ENCODE measurements at regions not wholly inside any gene's neighbourhood (a gene's known extent, or its start where the extent isn't known, plus 50 kb on each side); places are given as distances from the start of the nearest gene placed in this dataset.

GRCh38 chr4:83910693-83911092 is 374.8 kb downstream of the GPAT3 start:
- TF ChIP-seq POLR2AphosphoS5 (IDR thresholded peaks at IDR 0.05; ENCODE audit: low read depth, low read length) (no peak), SIN3A (IDR thresholded peaks at IDR 0.05; ENCODE audit: borderline replicate concordance, insufficient read depth, low read length) (no peak), REST (IDR thresholded peaks at IDR 0.05; ENCODE audit: insufficient read depth in 1 of 2, low read depth in 2 of 2, low read length in 2 of 2) (no peak), FOXP2 (optimal IDR thresholded peaks at IDR 0.05; ENCODE audit: borderline replicate concordance, extremely low read depth, extremely low read length, insufficient read depth) (no peak), TAF1 (IDR thresholded peaks at IDR 0.05; ENCODE audit: borderline replicate concordance, insufficient read depth, low read length) (no peak)

GRCh38 chr4:83906561-83906960 is 370.7 kb downstream of the GPAT3 start:
- TF ChIP-seq REST (IDR thresholded peaks at IDR 0.05; ENCODE audit: insufficient read depth in 1 of 2, low read depth in 2 of 2, low read length in 2 of 2), result no peak
- TF ChIP-seq SIN3A (IDR thresholded peaks at IDR 0.05; ENCODE audit: borderline replicate concordance, insufficient read depth, low read length), result no peak
- no peak for TF ChIP-seq TAF1 (IDR thresholded peaks at IDR 0.05; ENCODE audit: borderline replicate concordance, insufficient read depth, low read length)
- TF ChIP-seq POLR2AphosphoS5 (IDR thresholded peaks at IDR 0.05; ENCODE audit: low read depth, low read length), result no peak
- TF ChIP-seq FOXP2 (optimal IDR thresholded peaks at IDR 0.05; ENCODE audit: borderline replicate concordance, extremely low read depth, extremely low read length, insufficient read depth), result no peak

GRCh38 chr4:83905952-83906351 is 370.0 kb downstream of the GPAT3 start:
- TF ChIP-seq REST (IDR thresholded peaks at IDR 0.05; ENCODE audit: insufficient read depth in 1 of 2, low read depth in 2 of 2, low read length in 2 of 2) (no peak), FOXP2 (optimal IDR thresholded peaks at IDR 0.05; ENCODE audit: borderline replicate concordance, extremely low read depth, extremely low read length, insufficient read depth) (no peak), SIN3A (IDR thresholded peaks at IDR 0.05; ENCODE audit: borderline replicate concordance, insufficient read depth, low read length) (no peak), TAF1 (IDR thresholded peaks at IDR 0.05; ENCODE audit: borderline replicate concordance, insufficient read depth, low read length) (no peak), POLR2AphosphoS5 (IDR thresholded peaks at IDR 0.05; ENCODE audit: low read depth, low read length) (no peak)

- no peak for TF ChIP-seq POLR2AphosphoS5 (IDR thresholded peaks at IDR 0.05; ENCODE audit: low read depth, low read length)
- TF ChIP-seq TAF1 (IDR thresholded peaks at IDR 0.05; ENCODE audit: borderline replicate concordance, insufficient read depth, low read length), result no peak
- TF ChIP-seq REST (IDR thresholded peaks at IDR 0.05; ENCODE audit: insufficient read depth in 1 of 2, low read depth in 2 of 2, low read length in 2 of 2), result no peak
- no peak for TF ChIP-seq FOXP2 (optimal IDR thresholded peaks at IDR 0.05; ENCODE audit: borderline replicate concordance, extremely low read depth, extremely low read length, insufficient read depth)
- no peak for TF ChIP-seq SIN3A (IDR thresholded peaks at IDR 0.05; ENCODE audit: borderline replicate concordance, insufficient read depth, low read length)
These were observed 358.9 kb downstream of the GPAT3 start for GRCh38 chr4:83894831-83895230.

- TF ChIP-seq REST (IDR thresholded peaks at IDR 0.05; ENCODE audit: insufficient read depth in 1 of 2, low read depth in 2 of 2, low read length in 2 of 2), result no peak
- TF ChIP-seq SIN3A (IDR thresholded peaks at IDR 0.05; ENCODE audit: borderline replicate concordance, insufficient read depth, low read length), result no peak
- no peak for TF ChIP-seq TAF1 (IDR thresholded peaks at IDR 0.05; ENCODE audit: borderline replicate concordance, insufficient read depth, low read length)
- TF ChIP-seq POLR2AphosphoS5 (IDR thresholded peaks at IDR 0.05; ENCODE audit: low read depth, low read length), result no peak
- TF ChIP-seq FOXP2 (optimal IDR thresholded peaks at IDR 0.05; ENCODE audit: borderline replicate concordance, extremely low read depth, extremely low read length, insufficient read depth), result no peak
These were observed 354.9 kb downstream of the GPAT3 start for GRCh38 chr4:83890816-83891215.

Data from PFSK-1 (cell line).